ENCODE measurements at regions not wholly inside any gene's neighbourhood (a gene's known extent, or its start where the extent isn't known, plus 50 kb on each side); places are given as distances from the start of the nearest gene placed in this dataset.

- Mint-ChIP-seq H3K36me3 (ENCODE audit: low read depth) (no peaks in the 10 kb centered on the region), H3K27ac (no peak overlapping the region), H3K4me1 (peaks cover 23% of the 10 kb centered on the region), H3K27me3 (ENCODE audit: low read depth, poor library complexity) (peaks cover 7% of the 10 kb centered on the region), H3K4me3 (no peak overlapping the region), H3K9me3 (peaks cover 14% of the 10 kb centered on the region)
- no peak for TF ChIP-seq CTCF (IDR thresholded peaks at IDR 0.05)
- no peak for DNase-seq
Measured at GRCh38 chr4:81804849-81805248, 333.1 kb upstream of the RASGEF1B start.

DNA sequence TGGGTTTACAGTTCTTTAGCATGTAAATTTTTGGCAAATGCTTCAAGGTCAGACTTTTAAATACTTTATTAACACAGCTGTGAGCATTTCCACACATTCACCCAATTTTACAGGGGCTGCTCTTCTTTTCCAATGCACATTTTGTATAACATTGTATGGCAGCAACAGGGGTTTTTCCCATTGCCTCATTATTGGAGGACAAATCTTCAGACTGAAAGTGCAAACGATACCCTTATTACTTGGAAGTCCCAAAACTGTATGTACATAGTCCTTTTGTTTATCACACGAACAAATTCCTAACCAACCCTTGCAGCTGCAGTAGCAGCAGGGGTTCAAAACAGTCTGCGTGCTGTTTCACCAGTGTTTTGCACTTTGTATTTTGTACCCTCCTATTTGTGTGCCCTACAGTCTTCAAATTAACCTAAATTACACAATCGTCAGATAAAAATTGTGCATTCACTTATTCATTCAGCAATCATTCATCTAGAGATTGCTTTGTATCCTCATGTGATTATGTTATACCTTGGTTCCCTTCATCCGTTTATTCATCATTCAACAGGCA, 330.7 kb upstream of the RASGEF1B start:
- H3K36me3 Mint-ChIP-seq (ENCODE audit: low read depth) = no peaks in the 10 kb centered on the region
- H3K27me3 Mint-ChIP-seq (ENCODE audit: low read depth, poor library complexity) = peaks cover 7% of the 10 kb centered on the region
- no peak for DNase-seq
- peaks cover 2% of the 10 kb centered on the region for H3K4me1 Mint-ChIP-seq
- H3K27ac Mint-ChIP-seq = no peak overlapping the region
- H3K4me3 Mint-ChIP-seq = no peak overlapping the region
- TF ChIP-seq CTCF (IDR thresholded peaks at IDR 0.05) = no peak
- H3K9me3 Mint-ChIP-seq = peaks cover 19% of the 10 kb centered on the region

DNA sequence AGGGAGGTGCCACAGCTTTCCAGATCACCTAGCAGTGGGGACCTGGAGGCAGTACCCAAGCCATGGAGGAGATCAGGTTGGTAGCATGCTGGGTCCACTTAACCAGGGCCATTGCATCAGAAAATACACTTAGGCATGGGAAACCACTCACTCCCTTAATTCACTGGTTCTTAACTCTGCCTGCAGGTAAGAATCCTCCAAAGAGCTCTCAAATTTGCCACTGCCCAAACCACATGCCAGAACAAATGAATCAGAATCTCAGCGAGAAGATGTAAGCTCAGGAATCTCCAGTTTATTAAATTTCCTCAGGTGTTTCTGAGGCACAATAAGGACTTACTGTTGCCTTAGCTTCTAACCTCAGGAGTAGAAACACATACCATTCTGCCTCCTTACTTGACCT, 327.7 kb upstream of the RASGEF1B start:
- Mint-ChIP-seq H3K27me3 (ENCODE audit: low read depth, poor library complexity) (peaks cover 9% of the 10 kb centered on the region), H3K36me3 (ENCODE audit: low read depth) (no peaks in the 10 kb centered on the region), H3K27ac (no peak overlapping the region), H3K9me3 (peaks cover 19% of the 10 kb centered on the region), H3K4me3 (no peak overlapping the region), H3K4me1 (no peaks in the 10 kb centered on the region)
- DNase-seq = no peak
- TF ChIP-seq CTCF (IDR thresholded peaks at IDR 0.05) = no peak

- Mint-ChIP-seq H3K4me1 (no peaks in the 10 kb centered on the region), H3K9me3 (peaks cover 21% of the 10 kb centered on the region), H3K27me3 (ENCODE audit: low read depth, poor library complexity) (peaks cover 2% of the 10 kb centered on the region), H3K4me3 (no peak overlapping the region), H3K36me3 (ENCODE audit: low read depth) (no peaks in the 10 kb centered on the region), H3K27ac (no peak overlapping the region)
- no peak for DNase-seq
- TF ChIP-seq CTCF (IDR thresholded peaks at IDR 0.05) = no peak
Measured at GRCh38 chr4:81796790-81797528, 325.3 kb upstream of the RASGEF1B start.

DNA sequence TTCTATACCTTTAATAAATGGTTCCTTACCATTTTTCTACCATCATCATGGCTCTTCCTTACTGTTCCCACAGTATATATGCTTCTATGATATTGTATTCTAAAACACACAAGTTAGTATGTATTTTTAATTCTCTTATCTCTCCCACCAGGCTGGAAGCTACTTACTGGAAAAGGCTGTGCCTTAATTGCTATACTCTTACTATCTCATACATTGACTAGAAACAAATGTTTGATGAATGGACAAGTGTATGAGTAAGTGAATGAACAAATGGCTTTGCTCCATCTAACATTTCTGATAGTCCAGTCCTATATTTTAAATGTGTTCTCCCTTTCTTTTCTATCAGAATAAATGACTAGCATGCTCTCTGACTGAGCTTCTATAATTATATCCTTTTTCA, 320.8 kb upstream of the RASGEF1B start:
- H3K36me3 Mint-ChIP-seq (ENCODE audit: low read depth) = no peaks in the 10 kb centered on the region
- H3K4me1 Mint-ChIP-seq = peaks cover 5% of the 10 kb centered on the region
- no peak overlapping the region for H3K27ac Mint-ChIP-seq
- peaks cover 4% of the 10 kb centered on the region for H3K9me3 Mint-ChIP-seq
- H3K4me3 Mint-ChIP-seq = no peak overlapping the region
- peaks cover 2% of the 10 kb centered on the region for H3K27me3 Mint-ChIP-seq (ENCODE audit: low read depth, poor library complexity)
- no peak for DNase-seq
- TF ChIP-seq CTCF (IDR thresholded peaks at IDR 0.05) = no peak

DNA sequence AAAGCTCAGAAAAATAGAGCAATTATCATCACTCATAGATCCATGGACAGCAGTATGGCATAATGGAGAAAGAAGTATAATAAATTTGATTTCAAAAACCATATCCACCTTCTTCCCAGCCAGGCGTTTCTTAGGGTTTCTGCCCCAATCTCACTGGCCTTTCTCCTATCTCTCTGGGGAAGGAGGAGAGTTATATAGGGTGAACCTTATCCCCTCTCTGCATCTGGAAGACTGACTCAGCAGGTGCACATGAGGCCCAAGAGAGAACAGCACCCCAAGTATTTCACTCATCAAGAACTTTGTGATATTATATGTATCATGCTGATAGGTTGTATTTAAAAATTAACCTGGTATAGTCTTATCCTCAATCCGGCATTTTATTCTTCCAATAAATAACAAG, 318.8 kb upstream of the RASGEF1B start:
- Mint-ChIP-seq H3K9me3 (peaks cover 4% of the 10 kb centered on the region), H3K27ac (no peak overlapping the region), H3K4me3 (no peak overlapping the region), H3K36me3 (ENCODE audit: low read depth) (no peaks in the 10 kb centered on the region), H3K4me1 (peaks cover 5% of the 10 kb centered on the region), H3K27me3 (ENCODE audit: low read depth, poor library complexity) (no peaks in the 10 kb centered on the region)
- no peak for TF ChIP-seq CTCF (IDR thresholded peaks at IDR 0.05)
- no peak for DNase-seq

Data from nephron progenitor cell (in vitro differentiated cells).